ENCODE measurements at regions not wholly inside any gene's neighbourhood (a gene's known extent, or its start where the extent isn't known, plus 50 kb on each side); places are given as distances from the start of the nearest gene placed in this dataset.

- no peak for DNase-seq
- intact Hi-C loops (cut with DNase I; ENCODE audit: low total_unique reads) = no loop called here
- no peak overlapping the region for H3K4me3 ChIP-seq
- no peaks in the 10 kb centered on the region for H3K4me1 ChIP-seq
- no peaks in the 10 kb centered on the region for H3K36me3 ChIP-seq
- no peaks in the 10 kb centered on the region for H3K9me3 ChIP-seq
- no peak for TF ChIP-seq CTCF (IDR thresholded peaks at IDR 0.05)
- no peak overlapping the region for H3K27ac ChIP-seq
- H3K27me3 ChIP-seq = no peaks in the 10 kb centered on the region
Measured at GRCh38 chr5:162529886-162530285, 462.3 kb downstream of the GABRG2 start.

GRCh38 chr5:162543437-162543836 lies 475.9 kb downstream of the GABRG2 start:
- H3K4me3 ChIP-seq = no peak overlapping the region

GRCh38 chr5:162544905-162545304 lies 477.3 kb downstream of the GABRG2 start:
- Histone ChIP-seq H3K27me3 (no peaks in the 10 kb centered on the region), H3K36me3 (no peaks in the 10 kb centered on the region), H3K4me1 (no peaks in the 10 kb centered on the region), H3K27ac (no peak overlapping the region), H3K4me3 (no peak overlapping the region), H3K9me3 (no peaks in the 10 kb centered on the region)
- no peak for DNase-seq
- no peak for TF ChIP-seq CTCF (IDR thresholded peaks at IDR 0.05)
- intact Hi-C loops (cut with DNase I; ENCODE audit: low total_unique reads) = no loop called here

More at GRCh38 chr5:162543437-162543836, 475.9 kb downstream of the GABRG2 start:
- Histone ChIP-seq H3K27me3 (no peaks in the 10 kb centered on the region), H3K36me3 (no peaks in the 10 kb centered on the region), H3K9me3 (no peaks in the 10 kb centered on the region), H3K27ac (no peak overlapping the region), H3K4me1 (no peaks in the 10 kb centered on the region)
- DNase-seq = no peak
- no peak for TF ChIP-seq CTCF (IDR thresholded peaks at IDR 0.05)
- intact Hi-C loops (cut with DNase I; ENCODE audit: low total_unique reads) = no loop called here

GRCh38 chr5:162550236-162550635 lies 482.7 kb downstream of the GABRG2 start:
- Histone ChIP-seq H3K27me3 (no peaks in the 10 kb centered on the region), H3K27ac (no peak overlapping the region), H3K9me3 (no peaks in the 10 kb centered on the region), H3K4me1 (no peaks in the 10 kb centered on the region), H3K4me3 (no peak overlapping the region), H3K36me3 (no peaks in the 10 kb centered on the region)
- no peak for TF ChIP-seq CTCF (IDR thresholded peaks at IDR 0.05)
- intact Hi-C loops (cut with DNase I; ENCODE audit: low total_unique reads) = no loop called here
- DNase-seq = no peak

- H3K27me3 ChIP-seq = no peaks in the 10 kb centered on the region
- intact Hi-C loops (cut with DNase I; ENCODE audit: low total_unique reads) = no loop called here
- no peak for TF ChIP-seq CTCF (IDR thresholded peaks at IDR 0.05)
- H3K4me3 ChIP-seq = no peak overlapping the region
- H3K27ac ChIP-seq = no peak overlapping the region
- H3K4me1 ChIP-seq = no peaks in the 10 kb centered on the region
- DNase-seq = no peak
- H3K9me3 ChIP-seq = no peaks in the 10 kb centered on the region
- H3K36me3 ChIP-seq = no peaks in the 10 kb centered on the region
Measured at GRCh38 chr5:162558120-162558519, 490.5 kb downstream of the GABRG2 start.

- Histone ChIP-seq H3K9me3 (no peaks in the 10 kb centered on the region), H3K4me3 (no peak overlapping the region), H3K27me3 (no peaks in the 10 kb centered on the region), H3K27ac (no peak overlapping the region), H3K4me1 (no peaks in the 10 kb centered on the region), H3K36me3 (no peaks in the 10 kb centered on the region)
- intact Hi-C loops (cut with DNase I; ENCODE audit: low total_unique reads) = no loop called here
- no peak for DNase-seq
- TF ChIP-seq CTCF (IDR thresholded peaks at IDR 0.05) = no peak
Measured at GRCh38 chr5:162567644-162568043, 500.1 kb downstream of the GABRG2 start.
